HG03558 (cell line): ENCODE measurements at regions not wholly inside any gene's neighbourhood (a gene's known extent, or its start where the extent isn't known, plus 50 kb on each side); places are given as distances from the start of the nearest gene placed in this dataset.

Experiments used
- ATAC-seq: cut with Tn5 transposase; IDR thresholded peaks from one replicate; pipeline ENCODE4 v1.9.1; 2021; ENCODE audit warnings: moderate number of reproducible peaks; ENCODE audit not compliant: unreplicated experiment; ENCODE audit errors: extremely low read depth

DNA sequence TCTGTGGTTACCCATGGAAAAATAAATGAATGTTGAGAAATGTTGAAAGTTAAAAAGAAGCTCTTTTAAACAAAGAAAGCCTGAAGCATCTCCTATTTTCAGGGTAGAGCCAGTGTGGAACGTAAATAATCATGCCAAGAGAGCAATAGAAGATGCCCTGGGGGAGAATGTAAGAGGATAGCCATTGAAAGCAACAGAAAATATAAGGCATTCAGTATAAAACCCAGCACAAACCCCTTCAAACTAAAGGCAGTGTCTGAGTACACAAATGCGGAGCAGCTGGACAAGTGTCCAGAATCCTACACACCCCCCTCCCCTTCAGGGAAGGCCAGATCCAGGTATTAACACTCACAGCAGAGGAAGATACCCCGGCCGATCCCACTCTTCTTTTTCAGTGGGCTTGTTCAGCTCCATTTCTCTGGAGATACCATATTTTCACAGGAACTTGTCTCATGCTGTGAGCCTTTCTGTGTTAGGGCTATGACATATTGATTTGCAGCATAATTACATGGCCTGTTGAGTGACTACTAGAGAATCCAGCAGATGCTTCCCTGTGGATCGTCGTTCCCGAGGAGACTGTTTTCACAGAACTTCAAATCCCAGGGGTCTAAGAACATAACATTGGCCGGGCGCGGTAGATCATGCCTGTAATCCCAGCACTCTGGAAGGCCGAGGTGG lies 101.2 kb downstream of the PLK2 start:
- ATAC-seq = no peak

DNA sequence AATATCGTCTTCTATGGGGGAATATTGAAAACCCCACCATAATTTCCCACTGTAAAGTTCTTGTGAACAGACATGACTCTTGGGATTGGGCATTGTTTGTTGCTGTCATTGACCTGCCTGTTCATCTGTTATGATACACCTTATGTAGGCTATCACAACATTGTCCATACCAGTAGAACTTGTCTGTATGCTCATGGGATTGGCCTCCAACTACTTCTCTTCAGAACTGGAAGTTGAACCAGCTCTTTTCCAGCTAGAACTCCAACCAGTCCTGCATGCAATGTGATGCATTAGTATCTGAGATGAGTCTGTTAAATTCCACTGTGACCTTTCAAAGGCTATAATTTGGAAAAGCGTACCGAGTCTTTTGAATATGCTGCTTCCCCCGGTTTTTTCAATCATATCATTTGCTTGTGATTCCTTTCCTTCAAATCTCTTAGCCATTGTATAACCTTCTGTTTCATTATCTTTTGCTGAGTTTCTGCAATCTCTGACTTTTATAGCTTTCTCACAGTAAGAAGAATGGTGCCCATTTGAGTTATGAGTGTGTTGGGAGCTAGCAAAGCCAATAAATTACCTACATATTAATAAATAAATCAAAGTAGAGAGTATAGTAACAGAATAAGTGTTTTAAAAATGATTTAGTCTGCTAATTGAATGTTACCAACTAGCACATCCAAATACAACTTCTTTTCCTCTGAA lies 101.9 kb downstream of the PLK2 start:
- ATAC-seq = no peak

DNA sequence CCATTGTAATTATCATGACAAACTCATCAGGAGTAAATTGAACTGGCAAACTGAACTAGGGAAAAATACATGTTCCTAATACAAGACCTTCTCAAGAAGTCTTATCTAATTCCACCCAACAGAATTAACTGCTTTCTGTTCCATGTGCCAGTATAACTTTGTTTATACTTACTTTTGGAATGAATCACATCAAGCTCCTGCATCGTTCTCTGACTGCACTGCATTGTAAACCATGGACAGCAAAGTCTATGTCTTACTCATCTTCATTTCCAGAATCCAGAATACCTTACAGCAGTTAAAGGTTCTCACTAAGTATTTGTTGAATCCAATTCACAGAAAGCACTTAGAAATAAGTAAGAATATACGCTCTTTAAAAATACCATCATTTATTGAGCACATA lies 102.8 kb downstream of the PLK2 start:
- no peak for ATAC-seq

DNA sequence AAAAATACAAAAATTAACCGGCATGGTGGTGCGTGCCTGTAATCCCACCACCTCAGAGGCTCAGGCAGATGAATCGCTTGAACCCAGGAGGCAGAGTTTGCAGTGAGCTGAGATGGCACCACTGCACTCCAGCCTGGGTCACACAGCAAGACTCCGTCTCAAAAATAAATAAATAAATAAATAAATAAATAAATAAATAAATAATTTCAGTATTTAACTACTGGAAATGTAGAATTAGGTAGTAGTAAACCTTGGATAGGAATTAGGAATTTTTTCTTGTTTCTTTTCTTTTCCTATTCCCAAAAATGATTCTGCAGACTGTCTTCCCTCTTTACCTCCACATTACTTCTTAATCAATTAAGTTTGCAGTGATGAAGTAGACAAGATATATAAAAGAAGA lies 103.2 kb downstream of the PLK2 start:
- ATAC-seq = no peak

DNA sequence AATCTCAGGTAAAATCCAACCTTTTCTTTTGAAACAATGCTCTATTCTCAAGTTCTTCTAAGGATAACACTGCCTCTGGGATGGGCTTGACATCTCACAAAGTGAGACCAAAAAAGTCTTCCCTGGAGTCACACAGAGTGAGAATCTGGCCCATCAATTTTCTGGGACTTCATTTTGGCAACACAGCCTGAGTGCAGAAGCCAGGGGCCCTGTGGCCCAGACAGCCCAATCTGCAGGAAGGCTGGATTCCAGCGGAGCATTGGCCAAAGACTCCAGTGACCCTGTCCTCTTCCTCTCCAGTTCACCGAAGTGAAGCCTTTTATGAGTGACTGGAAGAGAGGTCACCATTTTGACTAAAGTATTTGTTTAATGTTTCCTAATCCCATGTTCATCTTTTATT lies 105.1 kb downstream of the PLK2 start:
- no peak for ATAC-seq

DNA sequence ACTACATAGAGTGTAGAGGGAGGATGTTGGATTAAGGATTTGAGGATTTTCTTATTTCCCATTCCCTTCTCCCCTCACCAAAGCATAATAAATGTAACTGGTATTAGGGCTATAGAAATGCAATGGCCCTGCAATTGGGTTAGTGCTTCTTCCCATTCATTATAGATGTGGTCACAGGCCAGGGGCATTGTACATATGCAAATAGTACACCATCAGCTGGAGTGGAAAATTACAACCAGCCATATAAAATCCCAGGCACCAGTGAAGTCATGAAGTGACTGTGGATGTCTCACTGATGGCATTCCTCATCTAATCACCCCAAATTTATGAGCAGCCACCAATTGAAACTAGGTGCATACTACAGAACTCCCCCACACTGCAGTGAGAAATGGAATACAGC lies 105.9 kb downstream of the PLK2 start:
- ATAC-seq = no peak

DNA sequence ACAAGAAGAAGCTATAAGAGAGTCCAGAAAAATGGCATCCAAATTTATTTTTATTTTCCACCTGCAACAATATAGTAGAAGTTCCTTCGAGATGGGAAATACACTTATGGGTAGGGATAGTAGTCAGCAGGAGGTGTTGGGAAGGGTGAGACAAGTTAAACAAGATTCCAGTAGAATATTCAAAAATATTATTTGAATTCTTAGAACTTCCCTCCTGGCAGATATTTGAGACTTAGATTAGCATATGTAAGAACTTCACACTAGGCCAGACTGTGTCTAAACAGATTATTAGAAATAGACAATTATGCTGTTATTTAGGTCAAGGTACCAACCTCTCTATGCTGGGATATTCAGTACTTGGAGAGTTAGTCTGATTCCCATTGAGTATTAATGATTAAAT lies 108.7 kb downstream of the PLK2 start:
- ATAC-seq = no peak

DNA sequence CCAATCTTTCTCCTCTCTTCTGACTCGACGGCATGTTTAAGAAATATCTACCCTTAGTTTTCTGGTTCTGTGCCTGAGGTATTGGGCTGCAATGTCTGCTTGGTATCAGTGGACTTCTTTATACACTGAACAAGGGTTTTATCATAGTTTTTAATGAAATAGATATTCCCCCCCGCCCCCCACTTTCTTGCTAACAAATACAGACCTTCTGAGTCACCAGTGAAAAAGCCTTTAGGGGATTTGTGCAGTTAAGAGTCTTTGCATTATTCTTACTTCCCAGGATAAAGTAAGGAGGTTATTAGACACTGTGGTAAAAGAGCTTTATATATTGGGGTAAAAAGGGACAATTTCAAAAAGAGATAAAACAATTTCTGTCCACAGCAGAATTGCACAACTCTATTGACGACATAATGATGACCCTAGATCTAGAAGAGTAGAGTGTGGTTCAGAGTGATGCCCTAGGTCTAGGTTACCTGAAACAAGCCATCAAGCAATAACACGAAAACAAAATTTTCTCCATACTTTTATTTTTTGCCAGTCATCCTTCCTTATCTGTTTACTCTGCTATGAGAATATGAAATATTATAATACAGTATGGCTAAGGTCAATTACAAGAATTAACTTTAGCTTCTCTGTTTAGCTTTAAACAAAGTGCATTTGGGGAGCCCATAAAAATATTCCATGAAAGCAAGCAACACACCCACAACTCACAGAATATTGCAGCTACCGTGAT lies 110.7 kb downstream of the PLK2 start:
- no peak for ATAC-seq

DNA sequence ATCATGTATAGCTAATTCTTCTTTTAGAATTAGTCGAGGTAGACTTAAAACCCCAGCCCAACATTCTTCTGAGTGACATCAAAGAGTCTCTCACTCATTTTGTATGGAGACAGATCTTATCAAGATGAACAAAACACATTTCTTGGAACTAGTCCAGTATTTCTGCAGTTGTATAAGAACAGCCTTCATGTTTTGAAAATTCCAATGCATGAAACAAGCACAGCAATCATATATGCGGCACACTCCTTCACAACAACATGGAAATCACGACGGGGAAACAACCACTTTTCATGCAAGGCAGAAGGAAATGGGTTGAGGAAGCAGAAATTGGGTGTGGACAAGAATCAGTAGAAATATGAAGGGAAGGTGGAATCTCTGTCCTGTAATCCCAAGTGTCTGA lies 113.8 kb downstream of the PLK2 start:
- no peak for ATAC-seq

DNA sequence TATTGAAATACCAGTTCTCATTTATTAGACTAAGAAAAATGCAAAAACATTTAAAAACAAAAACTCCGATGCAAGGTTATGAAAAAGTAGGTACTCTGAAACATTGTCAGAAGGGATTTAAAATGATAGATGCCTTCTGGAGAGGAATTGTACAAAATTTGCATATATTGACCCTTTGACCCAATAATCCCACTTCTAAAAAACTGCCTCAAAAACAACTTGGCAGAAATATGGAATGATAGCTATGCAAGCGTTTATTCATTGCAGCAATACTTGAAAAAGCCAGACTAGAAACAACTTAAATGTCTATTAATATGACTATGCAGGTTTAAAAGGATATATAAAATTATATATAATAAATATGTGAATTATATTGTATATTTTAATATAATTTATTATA lies 118.4 kb downstream of the PLK2 start:
- ATAC-seq = no peak

DNA sequence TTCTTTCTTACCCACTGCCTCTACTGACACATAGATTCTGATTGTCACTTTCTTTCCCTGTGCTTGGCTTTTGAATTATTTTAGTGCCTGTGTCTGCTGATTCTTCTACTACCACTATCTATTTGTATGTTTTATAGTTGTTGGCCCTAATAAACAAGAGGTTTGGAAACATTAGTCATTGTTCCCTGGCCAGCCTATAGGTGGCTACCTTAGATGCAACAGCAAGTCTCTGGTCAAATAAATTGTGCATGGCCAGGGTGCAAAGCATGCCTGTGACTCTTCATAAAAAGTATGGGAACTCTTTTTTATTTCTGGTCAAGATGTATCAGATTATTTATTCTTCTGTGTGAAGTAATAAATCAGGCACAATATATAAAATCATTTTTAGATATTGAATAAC lies 124.4 kb downstream of the PLK2 start:
- ATAC-seq = no peak

DNA sequence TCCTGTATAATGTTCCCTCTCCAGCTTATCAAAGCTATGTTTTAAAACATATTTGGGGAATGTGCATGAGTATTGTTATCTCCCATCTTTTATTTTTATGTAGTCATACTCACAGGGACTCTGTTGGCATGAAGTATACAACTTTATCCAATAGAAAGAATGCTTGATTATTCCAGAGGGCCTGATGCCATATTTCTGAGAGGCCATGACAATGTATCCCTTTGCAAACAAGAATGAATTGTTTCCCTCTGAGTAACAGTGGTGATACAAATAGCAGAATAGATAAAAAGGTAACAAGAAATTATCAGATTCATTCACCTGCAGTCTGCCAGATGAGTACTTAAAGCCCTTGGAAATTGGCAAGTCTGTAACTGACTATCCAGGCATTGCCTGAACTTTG lies 125.9 kb downstream of the PLK2 start:
- no peak for ATAC-seq

DNA sequence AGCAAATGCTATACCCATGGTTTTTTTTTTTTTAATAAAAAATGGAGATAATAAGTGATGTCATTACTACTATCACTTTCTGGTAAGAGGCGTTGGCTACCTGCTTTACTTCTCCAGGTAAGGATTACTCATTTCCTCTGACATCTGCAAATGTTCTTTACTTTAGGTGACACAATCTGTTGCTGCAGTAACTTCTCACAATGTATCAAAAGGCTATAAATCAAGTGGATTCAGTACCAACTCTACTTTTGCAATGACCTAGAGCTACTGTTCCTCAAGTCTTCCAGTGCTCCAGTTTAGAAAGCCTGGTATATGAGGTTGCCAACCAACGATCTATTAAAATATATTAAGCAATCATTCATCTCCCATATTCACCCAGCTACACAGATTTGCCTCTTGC lies 129.1 kb downstream of the PLK2 start:
- ATAC-seq = no peak

DNA sequence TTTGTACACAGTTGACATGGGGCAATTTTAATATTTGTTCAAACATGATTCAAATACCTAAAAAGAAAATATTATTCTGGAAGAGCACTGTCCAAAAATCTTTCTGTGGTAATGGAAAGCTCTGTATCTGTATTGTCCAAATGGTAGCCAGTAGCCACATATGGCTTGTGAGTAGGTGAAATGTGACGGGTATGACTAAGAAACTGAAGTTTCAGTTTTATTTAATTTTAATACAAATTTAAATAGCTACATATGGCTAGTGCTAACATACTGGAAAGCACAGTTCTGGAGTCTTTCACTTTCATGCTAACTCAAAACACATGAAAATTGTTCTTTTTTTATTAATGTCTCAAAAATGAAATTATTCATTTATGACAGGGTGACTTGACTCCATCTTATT lies 132.6 kb downstream of the PLK2 start:
- ATAC-seq = peak; percentile 75

DNA sequence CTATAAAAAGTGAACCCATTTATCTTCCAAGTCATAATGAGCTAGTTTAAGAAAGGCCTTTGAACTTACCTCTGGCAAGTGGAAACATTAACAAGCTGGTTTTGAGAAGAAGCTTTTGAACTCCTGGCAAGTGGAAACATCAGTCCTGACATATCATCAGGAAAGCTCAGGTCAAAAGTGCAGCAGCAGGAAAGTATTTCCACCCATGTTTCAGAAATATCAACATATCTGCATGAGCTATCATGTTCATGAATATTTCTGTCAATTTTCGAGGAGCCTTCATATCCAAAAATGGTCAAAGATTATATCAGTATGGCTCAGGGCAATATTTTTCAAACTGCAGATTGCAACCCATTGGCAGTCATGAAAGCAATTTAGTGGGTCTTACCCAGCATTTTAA lies 133.9 kb downstream of the PLK2 start:
- ATAC-seq = no peak

DNA sequence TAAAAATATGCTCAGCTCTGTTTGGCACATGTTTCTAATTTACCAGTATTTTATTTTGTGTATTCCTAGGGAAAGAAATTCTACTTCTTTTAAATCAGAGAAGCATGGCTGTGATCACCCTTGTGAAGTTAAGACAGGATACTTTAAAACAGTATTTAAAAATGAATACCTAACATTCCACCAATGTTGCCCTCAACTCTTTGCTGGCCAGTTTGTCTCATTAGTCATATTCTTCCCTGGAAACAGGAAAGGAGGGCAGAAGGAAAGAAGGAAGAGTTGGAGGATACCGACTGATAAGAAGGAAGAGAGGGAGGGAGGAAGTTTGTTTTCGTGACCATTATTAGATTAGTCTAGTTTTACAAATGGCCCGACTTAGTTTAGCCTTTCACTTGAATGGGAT lies 137.4 kb downstream of the PLK2 start:
- no peak for ATAC-seq

DNA sequence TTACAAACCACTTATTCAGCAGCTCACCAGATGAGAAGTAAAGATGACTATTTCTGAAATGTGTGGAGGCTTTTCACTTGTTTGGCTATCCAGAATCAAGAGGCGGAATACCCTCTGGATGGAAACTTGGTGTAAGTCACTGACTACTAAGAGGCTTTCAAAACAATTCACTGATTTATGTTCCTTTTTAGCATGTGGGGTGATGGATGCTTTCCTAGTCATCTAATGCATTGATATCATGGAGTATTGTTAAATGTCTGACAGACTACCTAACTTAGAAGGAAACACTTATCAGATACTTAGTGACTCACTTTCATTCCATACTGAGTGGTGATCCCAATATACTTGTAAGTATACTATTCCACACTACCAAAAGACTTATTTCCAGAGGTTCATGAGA lies 141.4 kb downstream of the PLK2 start:
- no peak for ATAC-seq

DNA sequence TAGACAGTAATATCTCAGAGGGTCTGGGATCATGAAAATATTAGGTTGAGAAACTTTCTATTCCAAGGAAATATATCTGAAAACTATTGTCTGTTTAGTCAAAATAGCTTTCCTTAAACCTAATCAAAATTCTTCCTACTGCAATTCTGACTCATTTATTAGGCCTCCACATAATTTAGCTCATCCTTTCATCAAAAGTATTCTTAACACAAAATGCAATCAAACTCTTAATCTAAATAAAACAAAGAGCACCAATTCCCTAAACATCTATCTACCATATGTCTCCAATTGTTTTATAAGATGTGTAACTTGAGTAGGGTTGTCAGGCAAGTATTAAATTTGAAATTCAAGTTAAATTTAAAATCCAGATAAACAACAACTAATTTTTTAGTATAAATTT lies 142.1 kb downstream of the PLK2 start:
- no peak for ATAC-seq

DNA sequence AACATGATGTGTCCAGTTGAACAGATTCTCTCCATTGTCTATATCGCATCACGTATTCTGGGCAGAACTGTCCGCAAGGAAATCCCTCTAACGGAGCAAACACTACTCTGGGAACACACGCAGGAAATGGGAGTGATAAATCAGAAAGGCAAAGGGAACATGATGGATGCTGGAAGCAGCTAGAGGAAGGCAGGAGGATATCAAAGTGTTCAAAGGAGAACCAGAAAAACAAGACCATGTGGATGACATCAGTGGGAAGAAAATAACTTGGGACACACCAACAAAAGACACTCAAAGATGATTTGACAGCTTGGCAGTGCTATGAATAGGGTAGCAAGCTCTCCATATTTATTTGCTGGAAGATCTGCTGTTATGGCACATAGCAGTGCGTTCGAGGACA lies 142.9 kb downstream of the PLK2 start:
- ATAC-seq = no peak

DNA sequence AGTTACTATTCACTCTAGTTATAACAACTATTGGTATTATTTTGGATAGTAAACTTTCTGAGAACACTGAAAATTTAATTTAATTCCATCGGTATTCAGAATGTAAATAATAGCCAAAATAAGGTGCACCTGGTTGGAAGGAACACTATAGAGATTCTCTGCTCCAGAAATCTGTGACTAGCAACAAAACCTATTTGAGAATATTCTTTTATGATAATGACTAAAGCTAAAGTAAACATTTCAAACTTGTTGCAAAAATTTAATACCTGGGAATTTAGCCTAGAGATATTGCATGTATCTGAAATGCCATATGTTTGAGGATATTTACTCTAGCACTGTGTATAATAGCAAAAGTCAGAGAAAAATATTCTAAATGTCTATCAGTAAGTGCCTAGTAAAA lies 144.1 kb downstream of the PLK2 start:
- ATAC-seq = no peak

DNA sequence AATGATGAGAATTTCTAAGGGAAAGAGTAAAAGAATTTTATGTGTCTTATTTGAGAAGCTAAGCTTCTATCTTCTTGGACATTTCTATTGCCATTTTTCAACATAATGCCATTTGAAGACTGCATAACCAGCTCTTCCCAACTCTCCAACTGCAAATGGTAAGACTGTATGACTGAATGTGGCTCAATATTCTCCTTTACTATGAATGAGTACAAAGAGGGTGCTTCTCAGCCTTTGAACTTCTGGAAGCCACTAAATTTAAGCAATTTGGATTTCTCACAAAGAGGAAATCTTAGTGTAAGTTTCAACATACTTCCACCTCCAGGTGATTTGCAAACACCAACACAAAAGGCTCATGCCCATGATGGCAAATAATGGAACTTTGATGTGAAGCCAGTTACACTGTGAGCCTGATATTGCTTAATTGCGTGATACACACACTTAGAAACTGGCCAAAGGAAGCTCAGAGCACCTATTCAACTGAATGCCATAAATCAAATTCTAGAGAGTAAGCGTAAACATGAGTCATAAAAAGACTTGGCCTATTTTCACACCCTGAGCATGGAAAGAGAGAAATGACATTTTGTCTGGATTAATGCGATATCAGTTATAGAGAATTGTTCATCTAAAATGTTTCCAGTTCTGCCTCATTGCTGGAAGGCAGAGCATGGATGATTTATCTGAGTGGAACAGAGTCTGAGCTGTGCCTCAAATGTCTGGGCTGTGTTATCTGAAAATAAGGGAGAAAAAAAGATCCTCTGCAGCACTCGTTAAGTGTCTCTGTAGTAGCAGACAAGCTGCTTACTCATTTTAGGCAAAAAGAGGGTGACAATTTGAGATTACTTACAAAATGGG lies 145.3 kb downstream of the PLK2 start:
- ATAC-seq = no peak
